ENCODE measurements at regions not wholly inside any gene's neighbourhood (a gene's known extent, or its start where the extent isn't known, plus 50 kb on each side); places are given as distances from the start of the nearest gene placed in this dataset.

GRCh38 chr6:44062771-44063560 lies 64.3 kb downstream of the MRPL14 start:
- peak; percentile 22 for DNase-seq (ENCODE audit: low read depth)

DNA sequence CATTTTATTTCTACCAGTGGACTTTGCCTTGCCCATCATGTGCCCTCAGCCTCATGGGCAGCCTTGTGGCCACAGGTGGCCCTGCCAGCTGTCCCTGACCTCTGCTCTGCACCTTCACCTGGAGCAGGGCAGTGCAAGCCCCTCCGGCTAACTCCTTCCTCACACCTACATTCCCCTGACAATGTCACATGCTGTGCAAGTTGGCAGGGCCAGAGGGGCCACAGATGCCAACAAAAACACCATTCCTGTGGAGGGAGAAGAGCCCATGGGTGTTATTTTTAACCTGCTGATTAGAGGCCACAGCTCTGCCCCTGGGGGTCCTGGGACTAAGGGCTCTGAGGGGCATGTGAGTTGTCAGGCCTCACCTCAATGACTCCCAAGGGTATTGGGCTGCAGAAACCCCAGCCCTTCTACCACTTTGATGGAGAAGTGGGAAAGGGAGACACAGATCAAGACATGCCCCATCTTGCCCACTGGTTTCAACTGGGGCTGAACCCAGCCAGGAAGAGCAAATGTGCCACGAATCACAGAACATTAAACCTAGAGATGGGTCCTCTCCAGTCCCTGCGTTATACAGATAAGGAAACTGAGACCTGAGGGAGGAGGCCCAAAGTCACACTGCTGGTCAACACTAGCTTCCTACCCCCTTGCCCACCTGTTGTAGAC lies 65.0 kb downstream of the MRPL14 start:
- DNase-seq (ENCODE audit: low read depth), result peak; percentile 48

DNA sequence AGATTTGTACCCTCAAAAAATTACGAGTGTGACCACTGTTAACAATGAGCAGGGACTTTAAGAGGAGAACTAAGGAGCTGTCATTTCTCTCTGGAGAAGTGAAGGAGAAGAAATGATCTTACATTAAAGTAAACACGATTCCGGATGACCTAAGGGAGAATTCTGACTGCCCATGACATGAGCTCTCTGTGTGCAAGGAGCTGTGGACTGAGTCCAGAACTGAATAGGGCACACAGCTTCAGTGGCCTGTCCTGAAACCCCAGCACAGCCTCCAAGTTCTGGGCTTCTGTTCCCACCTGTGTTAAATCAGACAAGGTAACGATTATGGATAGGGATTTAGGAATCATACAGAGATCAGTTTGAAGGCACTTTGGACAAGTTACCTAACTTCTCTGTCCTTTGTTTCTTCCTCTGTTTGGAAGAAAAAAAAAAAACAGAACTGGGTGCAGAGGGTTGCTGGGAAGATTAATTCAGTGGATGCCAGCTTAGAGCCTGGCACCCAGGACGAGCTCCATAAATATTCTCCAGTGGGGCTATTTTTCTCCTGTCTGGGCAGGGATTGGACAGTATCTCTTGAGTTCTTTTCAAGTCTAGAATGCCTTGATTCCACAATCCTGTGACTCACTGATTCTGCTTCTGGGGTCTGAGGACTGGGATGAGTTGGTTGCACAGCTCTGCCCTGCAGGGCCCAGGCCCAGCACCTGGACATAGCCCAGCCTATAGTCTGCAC lies 65.7 kb downstream of the MRPL14 start:
- peak; percentile 87 for DNase-seq (ENCODE audit: low read depth)

- DNase-seq (ENCODE audit: low read depth), result no peak
Observed at GRCh38 chr6:44060612-44061374, 66.5 kb downstream of the MRPL14 start.

GRCh38 chr6:44059359-44060346 lies 67.6 kb downstream of the MRPL14 start:
- peak; percentile 95 for DNase-seq (ENCODE audit: low read depth)

- DNase-seq (ENCODE audit: low read depth), result peak; percentile 100
Observed at GRCh38 chr6:44058617-44059358, 68.5 kb downstream of the MRPL14 start.

- DNase-seq (ENCODE audit: low read depth), result peak; percentile 56
Observed at GRCh38 chr6:44057931-44058616, 69.2 kb downstream of the MRPL14 start.

DNA sequence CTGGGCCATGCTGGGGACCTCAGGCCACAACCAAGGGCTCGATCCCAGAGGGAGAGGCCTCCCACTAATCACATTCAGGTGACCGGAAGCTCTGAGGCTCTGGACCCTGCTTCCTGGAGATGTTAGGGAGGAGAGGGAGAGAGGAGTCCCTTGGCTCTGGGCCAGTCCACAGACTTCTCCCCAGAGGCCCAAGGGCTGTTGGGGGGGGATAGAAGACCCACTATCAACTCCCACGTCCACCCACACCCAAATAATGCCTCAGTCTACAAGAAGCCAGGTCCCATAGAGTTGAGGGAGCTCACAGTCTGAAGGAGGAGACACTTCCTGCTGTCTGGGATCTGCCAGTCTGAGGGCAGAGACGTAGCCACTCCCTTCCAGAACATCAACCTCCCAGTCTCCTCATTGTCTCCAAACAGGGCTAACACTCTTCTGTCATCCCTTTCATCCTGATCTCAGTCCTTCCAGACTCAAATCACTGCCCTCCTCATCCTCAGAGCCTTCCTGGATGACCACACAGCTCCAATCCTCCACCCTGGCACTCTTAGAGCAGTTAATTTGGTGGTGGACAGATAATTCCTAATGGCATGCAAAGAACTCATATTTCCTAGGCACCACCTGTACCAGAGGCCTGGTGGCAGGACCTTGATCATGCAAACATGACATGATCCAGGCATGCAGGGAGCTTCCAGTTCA lies 69.9 kb downstream of the MRPL14 start:
- DNase-seq (ENCODE audit: low read depth), result peak; percentile 81

DNA sequence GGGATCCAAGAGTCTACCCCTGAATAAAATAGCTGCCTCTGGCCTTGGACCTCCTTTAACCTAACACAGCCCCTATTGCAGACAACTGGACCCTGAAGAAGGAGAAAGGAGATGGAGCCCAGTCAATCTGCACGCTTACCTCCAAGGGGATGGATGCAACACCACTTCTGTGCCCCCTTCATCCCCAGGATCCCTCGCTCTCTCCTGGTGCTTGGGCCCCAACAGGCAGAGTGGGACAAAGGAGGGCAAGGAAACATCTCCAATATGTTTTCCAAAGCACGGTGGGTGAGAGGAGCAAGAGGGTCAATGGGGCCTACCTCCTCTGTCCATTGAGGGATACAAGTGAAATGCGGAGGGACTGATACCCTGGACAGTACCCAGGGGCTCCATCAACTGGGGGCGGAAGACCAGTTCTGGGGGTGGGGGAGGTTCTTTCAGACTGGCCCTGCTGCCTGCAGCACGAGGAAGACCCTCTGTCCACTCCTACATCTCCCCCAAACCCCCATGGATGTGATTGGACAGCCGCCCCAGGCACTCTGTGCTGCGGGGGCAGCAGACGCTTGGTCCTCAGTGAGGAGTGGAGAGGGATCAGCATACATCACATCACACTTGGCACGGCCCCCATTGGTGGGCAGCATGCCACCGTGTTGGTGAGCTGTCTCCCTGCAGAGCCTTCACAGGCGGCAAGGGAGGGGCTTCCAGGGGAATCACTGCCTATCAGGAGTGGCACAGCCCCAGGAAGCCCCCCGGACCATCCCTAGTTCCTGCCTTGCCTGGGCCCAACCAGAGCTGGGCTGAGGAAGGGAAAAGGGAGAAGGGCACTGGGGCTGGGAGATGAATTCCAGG lies 70.6 kb downstream of the MRPL14 start:
- peak; percentile 90 for DNase-seq (ENCODE audit: low read depth)

DNA sequence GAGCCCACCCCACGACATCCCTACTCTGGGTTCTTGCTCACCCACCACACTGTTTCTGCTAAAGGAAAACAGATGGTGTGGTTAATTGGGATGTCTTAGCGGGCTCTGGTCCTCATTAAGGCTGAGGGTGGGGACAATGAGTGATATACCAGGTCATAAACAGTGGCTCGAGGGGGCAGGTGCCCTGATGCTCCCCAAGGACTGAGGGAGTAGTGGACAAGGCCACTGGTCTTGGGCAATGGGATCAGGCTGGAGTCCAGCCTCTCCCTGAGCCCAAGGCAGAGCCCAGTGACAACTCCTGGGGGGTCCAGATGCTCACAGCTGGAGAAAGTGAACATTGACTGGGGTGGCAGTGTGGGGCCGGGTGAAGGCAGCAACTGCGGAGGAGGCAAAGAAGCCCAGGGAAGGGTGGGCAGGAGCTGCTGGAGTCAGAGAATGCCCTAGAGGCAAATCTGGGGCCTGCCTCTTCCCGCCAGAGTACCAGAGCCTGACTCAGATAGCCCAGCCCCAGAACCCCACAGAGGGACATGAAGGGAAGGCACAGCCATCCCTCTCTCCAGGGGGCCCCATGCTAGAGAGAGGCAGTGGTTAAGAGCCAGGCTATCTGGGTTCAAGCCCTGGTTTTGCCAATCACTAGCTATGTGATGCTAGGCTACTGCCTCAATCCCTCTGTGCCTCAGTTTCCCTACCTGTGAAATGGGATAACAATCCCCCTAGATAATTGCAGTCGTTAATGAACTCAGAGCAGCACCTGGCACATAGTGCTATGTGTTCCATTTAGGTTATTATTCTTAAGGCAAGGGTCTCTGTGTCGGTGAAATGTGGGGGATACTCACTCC lies 72.3 kb downstream of the MRPL14 start:
- peak; percentile 100 for DNase-seq (ENCODE audit: low read depth)

DNA sequence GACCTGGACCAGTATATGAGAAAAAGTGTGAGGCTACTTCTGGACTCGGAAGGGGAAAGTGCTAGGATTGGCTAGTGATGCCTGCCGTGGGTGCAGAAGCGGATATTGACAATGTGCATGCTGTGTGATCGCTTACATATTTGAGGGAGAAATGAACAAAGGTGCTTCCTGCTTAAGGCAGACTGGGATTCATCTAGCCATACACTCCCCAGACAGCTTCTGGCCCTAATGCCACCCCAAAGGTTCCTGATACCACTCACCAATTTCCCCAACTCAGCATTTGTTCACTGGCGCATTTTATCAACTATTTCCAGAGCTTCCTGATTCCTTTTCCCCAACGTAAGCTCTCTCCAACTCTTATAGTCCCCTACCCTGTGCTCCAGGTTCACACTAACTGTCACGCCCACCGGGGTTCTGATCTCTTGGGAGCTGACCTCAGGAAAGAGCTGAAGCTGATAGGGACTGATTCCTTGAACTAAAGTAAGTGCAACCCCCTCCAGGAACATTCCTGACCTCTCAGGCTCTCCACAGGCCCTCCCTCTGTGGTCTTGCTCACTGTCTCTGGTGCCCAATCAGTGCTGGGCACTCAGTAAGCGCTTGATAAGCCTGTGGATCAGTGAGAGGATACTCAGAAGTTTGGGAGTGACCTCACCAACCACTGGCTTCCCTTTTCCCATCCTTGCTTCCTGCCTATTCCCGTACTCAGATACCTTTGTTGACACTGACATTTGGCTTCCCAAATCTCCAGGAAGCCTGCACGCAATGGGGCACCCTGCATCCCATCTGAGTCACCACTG lies 73.3 kb downstream of the MRPL14 start:
- DNase-seq (ENCODE audit: low read depth), result peak; percentile 99

- DNase-seq (ENCODE audit: low read depth), result no peak
Observed at GRCh38 chr6:44053106-44053756, 74.0 kb downstream of the MRPL14 start.

DNA sequence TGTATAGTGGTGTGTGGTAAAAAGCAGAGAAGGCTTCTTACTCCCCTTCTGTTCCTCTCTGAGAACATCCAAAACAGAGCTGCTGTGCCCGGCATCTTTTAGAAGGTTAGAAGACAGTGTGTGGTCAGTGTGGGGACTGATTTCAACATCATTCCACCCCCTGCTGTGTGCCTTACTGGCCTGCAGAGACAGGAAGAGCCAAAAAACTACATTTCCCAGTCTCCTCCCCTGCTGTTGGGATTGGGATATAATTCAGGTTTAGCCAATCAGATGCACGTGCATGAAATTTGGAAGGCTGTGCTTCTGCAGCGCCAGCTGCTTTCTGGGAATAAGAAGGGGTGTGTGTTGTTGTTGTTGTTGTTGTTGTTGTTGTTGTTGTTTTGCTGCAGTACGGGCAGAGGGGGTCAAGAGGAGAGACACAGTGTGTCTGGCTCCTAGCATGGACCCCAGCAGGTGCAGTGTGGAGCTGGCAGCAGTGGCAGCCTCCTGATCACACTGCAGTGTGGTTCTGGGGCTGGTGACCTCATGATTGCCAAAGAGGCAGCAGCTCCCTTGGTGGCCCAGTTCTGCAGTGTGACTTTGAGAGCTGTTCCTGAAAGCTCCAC lies 74.7 kb downstream of the MRPL14 start:
- DNase-seq (ENCODE audit: low read depth), result peak; percentile 90

DNA sequence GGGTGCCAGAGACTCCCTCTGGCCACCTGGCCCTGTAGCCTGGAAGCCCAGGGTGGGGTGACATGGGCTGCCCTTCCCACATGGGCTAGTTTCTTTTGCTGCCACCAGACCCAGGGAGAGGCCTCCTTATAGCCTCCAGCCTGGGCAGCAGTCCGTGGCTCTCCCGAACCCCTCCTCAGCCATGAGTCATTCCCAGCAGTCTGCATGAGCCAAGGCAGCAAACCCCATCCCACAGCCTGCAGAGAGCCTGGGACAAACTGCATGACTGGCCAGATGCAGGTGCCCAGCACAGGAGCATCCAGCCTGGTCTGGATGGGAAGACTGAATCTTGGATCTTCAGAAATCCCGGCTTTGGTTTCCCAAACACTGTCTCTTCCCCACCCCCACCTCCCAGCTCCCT lies 75.7 kb downstream of the MRPL14 start:
- peak; percentile 98 for DNase-seq (ENCODE audit: low read depth)
